IPS-18a (cell line): ENCODE measurements at regions not wholly inside any gene's neighbourhood (a gene's known extent, or its start where the extent isn't known, plus 50 kb on each side); places are given as distances from the start of the nearest gene placed in this dataset.

Source experiments
- H3K27ac ChIP-seq: one replicate; pipeline ENCODE4 v1.5.1; 2013; ENCODE audit warnings: low read length
- H3K27me3 ChIP-seq: one replicate; pipeline ENCODE4 v1.6.1; 2013; ENCODE audit warnings: mild to moderate bottlenecking, low read length; ENCODE audit not compliant: control insufficient read depth, insufficient read depth
- H3K36me3 ChIP-seq: one replicate; pipeline ENCODE4 v1.6.1; 2013; ENCODE audit warnings: low read depth, low read length; ENCODE audit not compliant: control insufficient read depth
- H3K4me1 ChIP-seq: one replicate; pipeline ENCODE4 v1.6.1; 2013; ENCODE audit warnings: low read depth, low read length; ENCODE audit not compliant: control insufficient read depth
- H3K4me3 ChIP-seq: one replicate; pipeline ENCODE4 v1.5.1; 2013; ENCODE audit warnings: low read length
- H3K9ac ChIP-seq: one replicate; pipeline ENCODE4 v1.6.1; 2013; ENCODE audit warnings: mild to moderate bottlenecking, low read length, moderate library complexity
- H3K9me3 ChIP-seq: one replicate; pipeline ENCODE4 v1.6.1; 2013; ENCODE audit warnings: low read depth, low read length; ENCODE audit not compliant: control insufficient read depth

DNA sequence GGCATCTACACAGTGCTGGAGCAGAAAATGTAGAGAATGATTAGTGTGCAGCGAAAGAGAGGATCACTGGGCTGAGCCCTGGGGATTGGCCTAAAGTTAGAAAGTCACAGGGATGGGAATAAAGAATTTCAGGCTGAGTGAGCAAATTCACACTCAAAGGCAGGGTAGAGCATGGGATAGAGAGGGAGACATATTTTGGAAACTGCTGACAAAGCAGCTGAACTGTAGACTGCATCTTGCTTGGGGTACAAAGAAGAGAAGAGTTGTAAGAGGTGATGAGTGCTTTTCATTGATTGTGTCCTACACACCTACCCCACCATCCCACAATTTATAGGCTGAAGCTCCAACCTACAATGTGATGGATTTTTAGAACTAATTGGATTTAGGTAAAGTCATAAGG, 677.8 kb downstream of the TAF11L14 start:
- Histone ChIP-seq H3K27me3 (no peaks in the 10 kb centered on the region), H3K9me3 (no peaks in the 10 kb centered on the region), H3K36me3 (no peaks in the 10 kb centered on the region), H3K27ac (no peak overlapping the region), H3K4me3 (no peak overlapping the region), H3K4me1 (no peaks in the 10 kb centered on the region), H3K9ac (no peak overlapping the region)

DNA sequence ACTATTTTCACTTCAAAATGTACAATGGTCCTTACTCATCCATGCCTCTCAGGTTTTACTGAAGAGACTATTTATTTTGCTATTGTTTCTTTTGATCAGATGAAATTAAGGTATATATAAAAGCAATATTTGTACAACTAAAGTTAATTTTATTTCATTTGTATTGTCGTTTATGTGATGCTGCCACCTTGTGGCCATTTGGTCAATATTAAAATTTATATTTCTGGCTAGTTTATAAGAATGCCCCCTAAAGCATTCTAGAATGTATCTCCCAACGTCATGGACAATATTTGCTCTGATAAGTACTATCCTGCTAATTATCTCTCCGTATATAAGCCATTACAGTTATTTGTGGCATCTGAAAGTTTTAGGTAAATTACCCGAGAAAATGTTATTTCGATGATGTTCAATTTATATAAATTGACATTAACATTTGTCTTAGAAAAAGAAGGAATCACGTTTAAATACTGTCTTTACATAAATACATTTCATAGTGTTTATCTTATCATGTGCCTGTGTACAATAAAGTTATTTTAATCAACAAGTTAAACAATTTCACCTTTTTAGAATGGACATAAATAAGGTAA, 680.0 kb downstream of the TAF11L14 start:
- H3K4me3 ChIP-seq, result no peak overlapping the region
- no peaks in the 10 kb centered on the region for H3K4me1 ChIP-seq
- H3K9me3 ChIP-seq, result no peaks in the 10 kb centered on the region
- H3K27me3 ChIP-seq, result no peaks in the 10 kb centered on the region
- no peak overlapping the region for H3K27ac ChIP-seq
- H3K9ac ChIP-seq, result no peak overlapping the region
- no peaks in the 10 kb centered on the region for H3K36me3 ChIP-seq

DNA sequence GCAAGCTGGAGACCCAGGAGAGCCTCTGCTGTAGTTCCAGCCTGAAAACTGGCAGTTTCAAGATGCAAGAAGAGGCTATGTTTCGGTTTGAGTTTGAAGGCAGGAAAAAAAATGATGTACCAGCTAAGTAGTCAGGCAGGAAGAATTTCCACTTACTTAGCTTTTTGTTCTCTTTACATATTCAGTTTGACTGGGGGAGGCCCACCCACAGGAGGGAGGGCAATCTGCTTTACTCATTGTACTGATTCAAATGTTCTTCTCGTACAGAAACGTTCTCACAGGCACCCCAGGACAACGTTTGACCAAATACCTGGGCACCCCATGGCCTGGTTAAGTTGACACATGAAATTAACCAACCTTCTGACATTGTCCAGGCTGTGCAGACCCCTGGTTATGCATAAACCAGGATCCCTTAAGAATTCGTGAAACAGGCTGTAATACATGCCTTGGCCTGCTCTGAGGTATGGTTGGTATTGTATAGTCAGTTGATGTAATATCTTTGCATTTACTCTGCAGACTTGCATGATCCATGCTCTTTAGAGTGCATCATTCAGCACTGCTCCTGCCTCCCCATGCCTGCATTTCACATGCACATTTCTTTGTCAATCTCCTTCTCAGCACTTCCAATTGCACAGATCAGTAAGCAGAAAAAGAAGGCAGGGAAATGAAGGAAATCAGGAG, 687.1 kb downstream of the TAF11L14 start:
- H3K9me3 ChIP-seq, result no peaks in the 10 kb centered on the region
- H3K4me3 ChIP-seq, result no peak overlapping the region
- no peaks in the 10 kb centered on the region for H3K27me3 ChIP-seq
- no peaks in the 10 kb centered on the region for H3K36me3 ChIP-seq
- H3K9ac ChIP-seq, result no peak overlapping the region
- H3K4me1 ChIP-seq, result no peaks in the 10 kb centered on the region
- no peak overlapping the region for H3K27ac ChIP-seq

GRCh38 chr5:18323891-18324290, 689.6 kb downstream of the TAF11L14 start:
- no peak overlapping the region for H3K4me3 ChIP-seq
- H3K4me1 ChIP-seq, result no peaks in the 10 kb centered on the region
- no peaks in the 10 kb centered on the region for H3K27me3 ChIP-seq
- H3K36me3 ChIP-seq, result no peaks in the 10 kb centered on the region
- no peak overlapping the region for H3K9ac ChIP-seq
- no peak overlapping the region for H3K27ac ChIP-seq
- no peaks in the 10 kb centered on the region for H3K9me3 ChIP-seq

DNA sequence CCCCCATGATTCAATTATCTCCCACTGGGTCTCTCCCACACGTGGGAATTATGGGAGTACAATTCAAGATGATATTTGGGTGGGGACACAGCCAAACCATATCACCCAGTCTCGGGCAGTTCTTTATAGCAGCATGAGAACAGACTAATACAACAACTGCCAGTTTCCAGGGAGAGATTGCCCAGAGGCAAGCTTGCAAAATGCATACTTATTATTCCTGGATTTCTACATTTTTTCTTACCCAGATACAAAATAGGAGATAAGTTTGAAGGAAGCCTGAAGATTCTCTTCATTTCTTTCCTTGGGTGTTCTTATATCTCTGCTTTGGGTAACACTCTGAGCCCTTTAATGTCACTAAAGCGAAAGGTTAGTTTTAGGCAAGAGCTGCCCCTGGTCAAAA, 691.2 kb downstream of the TAF11L14 start:
- H3K9me3 ChIP-seq, result no peaks in the 10 kb centered on the region
- H3K27ac ChIP-seq, result no peak overlapping the region
- no peak overlapping the region for H3K9ac ChIP-seq
- H3K36me3 ChIP-seq, result no peaks in the 10 kb centered on the region
- H3K4me1 ChIP-seq, result no peaks in the 10 kb centered on the region
- no peaks in the 10 kb centered on the region for H3K27me3 ChIP-seq
- no peak overlapping the region for H3K4me3 ChIP-seq

GRCh38 chr5:18329328-18329727, 695.1 kb downstream of the TAF11L14 start:
- Histone ChIP-seq H3K9ac (no peak overlapping the region), H3K4me1 (no peaks in the 10 kb centered on the region), H3K27me3 (no peaks in the 10 kb centered on the region), H3K27ac (no peak overlapping the region), H3K9me3 (no peaks in the 10 kb centered on the region), H3K4me3 (no peak overlapping the region), H3K36me3 (no peaks in the 10 kb centered on the region)

DNA sequence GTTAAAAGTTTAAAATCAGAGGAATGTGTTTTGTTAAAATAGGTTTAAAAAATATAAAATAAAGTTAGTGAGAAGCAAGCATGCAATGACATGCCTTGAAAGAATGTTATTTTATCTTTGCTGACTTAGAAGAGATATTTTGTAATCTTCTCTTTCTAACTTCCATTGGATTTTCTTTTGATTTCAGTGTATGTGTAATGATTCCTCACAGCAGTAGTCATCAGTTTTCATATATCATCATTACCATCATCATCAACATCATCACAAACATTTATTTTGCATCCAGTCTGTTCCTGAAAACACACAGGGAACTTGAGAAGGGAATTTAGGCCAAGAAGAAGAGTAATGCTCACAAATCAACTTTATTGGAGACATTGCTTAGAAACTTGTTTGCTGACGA, 699.6 kb downstream of the TAF11L14 start:
- Histone ChIP-seq H3K9ac (no peak overlapping the region), H3K9me3 (no peaks in the 10 kb centered on the region), H3K4me1 (no peaks in the 10 kb centered on the region), H3K27ac (no peak overlapping the region), H3K4me3 (no peak overlapping the region), H3K27me3 (no peaks in the 10 kb centered on the region), H3K36me3 (no peaks in the 10 kb centered on the region)

- Histone ChIP-seq H3K9me3 (no peaks in the 10 kb centered on the region), H3K4me1 (no peaks in the 10 kb centered on the region), H3K27ac (no peak overlapping the region), H3K9ac (no peak overlapping the region), H3K36me3 (no peaks in the 10 kb centered on the region), H3K4me3 (no peak overlapping the region), H3K27me3 (no peaks in the 10 kb centered on the region)
Measured at GRCh38 chr5:18334949-18335348, 700.7 kb downstream of the TAF11L14 start.

DNA sequence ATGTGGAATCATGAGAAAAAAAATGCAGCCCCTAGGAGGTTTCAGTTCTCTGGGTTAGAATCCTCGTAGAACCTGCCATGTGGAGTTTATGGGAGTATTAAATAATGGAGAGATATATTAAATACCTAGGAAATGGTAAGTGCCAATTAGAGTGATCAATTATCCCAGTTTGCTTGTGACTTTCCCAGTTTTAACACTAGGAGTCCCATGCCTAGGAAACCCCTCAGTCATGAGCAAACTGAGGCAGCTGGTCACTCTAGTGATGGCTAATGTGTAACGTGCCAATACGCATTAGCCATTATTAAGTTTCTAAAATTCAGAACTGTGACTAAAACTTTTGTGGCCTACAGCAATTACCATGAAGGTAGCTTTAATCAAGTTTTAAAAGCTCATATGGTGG, 720.6 kb downstream of the TAF11L14 start:
- Histone ChIP-seq H3K9ac (no peak overlapping the region), H3K36me3 (no peaks in the 10 kb centered on the region), H3K4me1 (no peaks in the 10 kb centered on the region)

DNA sequence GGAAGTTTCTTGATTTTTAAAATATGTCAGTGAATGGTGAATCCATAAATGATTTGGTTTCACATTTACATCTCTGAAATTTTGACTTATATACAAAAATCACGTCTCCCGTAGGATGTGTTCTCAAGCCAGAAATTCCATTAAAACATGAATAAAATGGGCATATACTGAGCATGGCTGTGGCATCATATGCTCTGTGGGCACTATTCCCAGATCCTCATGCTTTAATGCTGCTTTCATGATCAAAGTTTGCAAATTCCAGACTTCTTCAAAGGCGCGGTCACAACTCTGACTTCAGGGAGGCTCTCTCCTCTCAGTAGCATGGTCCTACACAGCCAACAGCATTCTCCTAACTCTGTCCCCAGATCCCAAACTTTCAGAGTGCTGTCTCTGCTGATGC, 723.2 kb downstream of the TAF11L14 start:
- Histone ChIP-seq H3K27ac (no peak overlapping the region), H3K36me3 (no peaks in the 10 kb centered on the region), H3K4me3 (no peak overlapping the region), H3K4me1 (no peaks in the 10 kb centered on the region), H3K27me3 (no peaks in the 10 kb centered on the region), H3K9me3 (no peaks in the 10 kb centered on the region), H3K9ac (no peak overlapping the region)

More for the DNA sequence above, 720.6 kb downstream of the TAF11L14 start:
- Histone ChIP-seq H3K9me3 (no peaks in the 10 kb centered on the region), H3K27ac (no peak overlapping the region), H3K4me3 (no peak overlapping the region), H3K27me3 (no peaks in the 10 kb centered on the region)

DNA sequence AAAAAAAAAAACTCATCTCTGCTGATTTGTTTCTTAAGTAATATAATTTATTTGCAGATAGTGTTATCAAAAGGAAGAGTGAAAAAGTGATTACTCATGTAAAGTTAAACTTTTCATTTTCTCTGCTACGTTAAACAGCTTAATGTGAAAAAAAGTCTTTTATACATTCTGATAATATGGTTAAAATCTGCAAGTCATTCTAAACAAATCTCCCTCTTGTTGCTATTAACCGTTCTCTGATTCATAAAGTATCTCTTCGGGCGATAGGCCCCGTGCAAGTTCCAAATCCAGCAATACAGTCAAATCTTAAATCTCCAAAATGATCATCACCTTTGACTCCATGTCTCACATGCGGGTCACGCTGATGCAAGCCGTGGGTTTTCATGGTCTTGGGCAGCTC, 732.0 kb downstream of the TAF11L14 start:
- Histone ChIP-seq H3K9ac (no peak overlapping the region), H3K9me3 (no peaks in the 10 kb centered on the region), H3K27me3 (no peaks in the 10 kb centered on the region), H3K36me3 (no peaks in the 10 kb centered on the region), H3K27ac (no peak overlapping the region), H3K4me3 (no peak overlapping the region), H3K4me1 (no peaks in the 10 kb centered on the region)

DNA sequence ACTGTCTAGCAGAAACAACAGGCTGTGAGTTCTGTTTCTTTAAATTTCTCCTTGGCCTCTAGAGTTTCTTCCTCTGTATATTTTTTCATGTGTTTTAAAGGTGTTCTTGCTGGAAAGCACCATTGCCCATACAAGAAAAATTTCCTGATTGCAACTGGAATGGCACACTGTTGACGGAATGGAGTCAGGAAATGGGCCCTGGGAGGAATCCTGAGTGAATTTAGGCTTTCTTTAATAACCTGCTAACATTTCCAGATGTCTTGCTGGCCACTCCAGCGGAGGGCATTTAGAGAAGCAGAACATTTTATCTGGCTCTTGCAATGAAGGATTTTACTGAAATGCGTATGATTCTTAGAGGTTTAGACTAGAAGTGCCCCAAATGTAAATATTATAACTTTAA, 736.3 kb downstream of the TAF11L14 start:
- Histone ChIP-seq H3K9ac (no peak overlapping the region), H3K27me3 (no peaks in the 10 kb centered on the region), H3K4me1 (no peaks in the 10 kb centered on the region), H3K4me3 (no peak overlapping the region), H3K36me3 (no peaks in the 10 kb centered on the region), H3K27ac (no peak overlapping the region), H3K9me3 (no peaks in the 10 kb centered on the region)
